ENCODE measurements at regions not wholly inside any gene's neighbourhood (a gene's known extent, or its start where the extent isn't known, plus 50 kb on each side); places are given as distances from the start of the nearest gene placed in this dataset.

DNA sequence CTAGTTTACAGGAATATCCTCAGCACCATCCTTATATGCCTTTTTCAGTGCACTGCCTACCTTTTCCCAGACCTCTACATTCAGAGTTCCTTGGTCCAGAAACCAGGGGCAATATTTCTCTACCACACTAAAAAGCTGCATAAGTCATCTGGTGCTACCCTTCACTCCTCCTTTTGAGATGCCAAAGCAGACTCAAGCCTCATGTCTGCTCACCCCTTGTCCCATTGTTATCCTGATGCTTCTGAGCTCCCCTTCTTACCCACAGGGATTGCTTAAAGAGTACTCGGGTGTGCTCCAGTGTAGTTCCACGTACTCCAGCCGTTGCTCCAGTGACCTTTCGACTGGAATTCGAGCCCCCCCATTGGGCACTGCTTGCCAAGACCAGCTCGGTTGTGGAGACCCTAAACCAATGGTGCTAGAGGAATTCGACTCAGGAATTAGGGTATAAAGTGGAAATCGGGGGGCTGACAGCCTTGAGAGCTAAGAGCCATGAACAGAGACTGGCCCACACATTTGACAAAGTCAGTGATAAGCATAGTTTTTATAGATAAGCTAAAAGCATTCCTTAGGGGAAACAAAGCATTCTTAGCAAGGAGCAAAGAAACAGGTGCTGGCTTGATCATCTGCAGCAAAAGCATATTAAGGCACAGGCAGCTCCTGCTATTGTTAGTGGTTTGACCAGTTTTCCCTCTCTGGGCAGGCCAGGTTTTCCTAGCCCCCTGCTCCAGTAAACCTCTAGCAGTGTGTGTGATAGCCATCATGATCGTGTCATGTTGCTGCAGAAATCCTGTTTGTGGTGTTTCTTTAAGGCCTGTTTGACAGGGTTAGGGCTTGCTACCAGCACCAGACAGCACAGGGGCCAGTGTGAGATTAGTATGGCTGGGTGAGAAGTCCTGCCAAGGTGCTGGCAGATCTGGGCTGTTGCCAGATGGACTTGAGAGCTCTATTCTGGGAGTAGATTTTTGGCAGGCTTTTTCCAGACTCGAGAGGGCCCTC lies 57.5 kb upstream of the WDR1 start:
- DNase-seq: no peak

DNA sequence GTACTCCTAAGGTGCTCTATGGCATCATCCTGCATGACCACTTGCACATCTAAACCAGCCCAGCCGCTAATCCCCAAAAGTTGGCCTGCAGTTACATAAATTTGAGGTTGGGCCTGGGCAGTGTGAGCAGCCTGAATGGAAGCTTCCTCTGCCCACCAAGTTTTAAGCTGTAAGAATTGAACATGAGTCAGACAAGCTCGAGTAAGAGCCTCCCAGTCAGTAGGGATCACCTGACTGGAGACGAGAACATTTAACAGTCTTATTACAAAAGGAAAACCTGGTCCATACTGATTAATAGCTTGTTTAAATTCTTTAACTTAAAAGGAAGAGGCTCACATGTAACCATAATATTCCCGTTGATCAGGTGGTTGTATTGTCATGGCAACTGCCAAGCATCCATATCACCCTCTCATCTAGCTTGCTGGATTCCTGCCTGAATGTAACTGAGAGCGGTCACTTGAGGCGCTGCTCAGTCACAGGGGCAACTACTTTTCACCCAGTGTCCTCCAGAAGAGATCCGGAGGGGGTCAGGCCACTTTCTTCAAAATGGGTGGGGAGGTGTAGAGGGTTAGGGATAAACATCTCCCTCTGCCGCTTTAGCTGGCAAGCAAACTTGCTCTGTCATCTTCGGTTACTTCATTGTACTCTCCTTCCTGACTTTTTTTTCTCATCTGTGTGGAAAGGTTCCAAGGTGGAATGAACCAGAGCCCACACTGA lies 56.6 kb upstream of the WDR1 start:
- no peak for DNase-seq

DNA sequence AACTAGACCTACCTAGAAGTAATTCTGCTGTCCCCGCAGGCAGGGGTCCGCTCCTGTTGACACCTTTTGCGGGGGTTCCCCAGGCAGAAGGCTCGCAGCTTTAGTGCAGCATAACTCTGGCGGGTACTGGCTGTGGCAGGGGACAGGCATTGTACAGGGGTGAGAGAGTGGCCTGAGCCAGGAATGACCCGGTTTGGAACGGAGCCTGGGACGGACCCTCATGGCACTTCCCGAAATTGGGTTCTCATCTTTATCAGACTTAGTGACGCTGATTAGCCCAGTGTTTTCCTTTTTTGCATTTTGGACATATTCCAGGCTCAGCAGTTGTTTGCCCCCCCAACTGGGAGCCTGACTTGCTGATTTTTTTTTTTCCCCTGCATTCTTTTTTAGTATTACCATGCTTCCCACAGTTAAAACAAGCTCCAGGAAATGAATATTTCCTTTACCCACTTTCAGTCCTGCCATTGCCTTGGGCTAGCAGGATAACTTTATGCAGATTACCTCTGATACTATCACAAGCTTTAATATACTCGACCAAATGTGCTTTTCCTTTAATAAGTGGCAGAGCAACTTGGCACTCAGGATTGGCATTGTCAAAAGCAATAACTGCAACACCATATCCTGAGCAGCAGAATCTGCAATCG lies 55.8 kb upstream of the WDR1 start:
- no peak for DNase-seq

DNA sequence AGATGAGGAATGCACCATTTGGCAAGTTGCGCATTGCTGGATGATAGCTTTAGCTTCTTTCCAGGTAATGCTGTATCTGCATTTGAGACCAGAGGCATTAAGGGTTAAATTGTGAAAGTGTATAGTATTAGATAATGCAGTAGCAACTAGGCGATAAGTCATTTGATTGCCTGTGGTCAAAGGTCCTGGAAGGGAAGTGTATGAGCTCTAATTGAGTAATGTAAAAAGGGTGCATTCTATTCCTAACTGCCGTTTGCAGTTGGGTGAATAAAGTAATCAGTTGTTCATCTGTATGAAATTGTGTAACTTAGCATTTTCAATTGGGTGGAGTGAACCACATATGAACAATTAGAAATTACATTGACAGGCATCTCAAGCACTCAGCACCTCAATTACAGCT lies 54.5 kb upstream of the WDR1 start:
- DNase-seq: no peak

DNA sequence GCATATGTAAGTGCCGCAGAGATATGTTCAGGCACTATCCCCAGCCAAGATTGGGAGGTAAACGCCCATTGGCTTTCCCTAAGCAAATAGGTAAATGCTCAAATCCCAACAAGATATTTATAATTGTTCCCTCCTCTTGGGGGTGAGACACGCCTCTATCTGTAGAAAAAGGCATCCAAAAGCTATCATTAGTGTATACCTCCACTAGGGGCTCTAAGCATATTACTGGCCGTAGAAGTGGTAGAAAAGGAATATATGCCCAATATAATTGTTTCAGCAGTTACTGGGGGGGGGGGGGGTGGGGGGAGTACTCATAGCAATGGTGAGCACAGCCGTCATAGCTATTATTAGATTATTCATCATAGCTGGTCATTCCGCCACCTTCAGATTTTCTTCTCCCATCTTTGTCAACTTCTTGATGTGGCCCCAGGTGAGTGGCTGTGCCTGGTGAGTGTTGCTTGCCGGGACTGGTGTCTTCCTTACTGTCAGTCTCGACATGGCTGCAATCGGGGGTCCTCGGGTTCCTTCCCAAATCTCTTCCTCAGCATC lies 53.3 kb upstream of the WDR1 start:
- no peak for DNase-seq

DNA sequence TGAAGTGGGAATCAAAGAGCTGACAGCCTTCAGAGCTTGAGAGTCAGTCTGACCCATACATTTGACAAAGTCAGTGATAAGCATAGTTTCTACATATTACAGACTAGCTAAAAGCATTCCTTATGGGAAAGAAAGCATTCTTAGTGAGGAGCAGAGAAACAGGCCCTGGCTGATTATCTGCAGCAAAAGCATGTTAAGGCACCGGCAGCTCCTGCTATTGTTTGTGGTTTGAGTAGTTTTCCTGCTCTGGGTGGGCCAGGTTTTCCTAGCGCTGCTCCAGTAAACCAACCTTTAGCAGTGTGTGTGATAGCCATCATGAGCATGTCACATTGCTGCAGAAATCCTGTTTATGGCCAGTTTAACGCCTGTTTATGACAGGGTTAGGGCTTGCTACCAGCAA lies 51.6 kb upstream of the WDR1 start:
- DNase-seq: no peak

DNA sequence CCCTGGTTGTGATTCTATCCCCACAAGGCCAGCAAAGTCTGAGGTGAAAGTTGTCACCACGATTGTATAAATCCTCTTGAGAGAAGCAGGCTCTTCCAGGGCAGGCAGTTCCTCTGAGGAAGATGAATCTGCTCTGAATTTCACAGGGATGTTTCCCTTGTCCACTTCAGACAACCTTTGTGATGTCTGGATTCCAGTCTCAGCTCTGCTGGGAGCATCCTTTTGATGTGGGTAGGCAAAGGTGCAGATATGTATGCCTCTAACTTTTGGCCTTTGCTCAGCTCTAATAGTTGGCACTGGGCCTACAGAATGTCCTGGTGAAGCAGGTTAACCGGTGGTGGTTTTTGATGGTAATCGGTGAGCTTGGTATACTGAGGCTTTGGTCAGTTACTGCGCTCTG lies 50.6 kb upstream of the WDR1 start:
- DNase-seq: no peak
